ENCODE measurements at regions not wholly inside any gene's neighbourhood (a gene's known extent, or its start where the extent isn't known, plus 50 kb on each side); places are given as distances from the start of the nearest gene placed in this dataset.
"Not testable (repeated sequence)": the region's sequence is repeated elsewhere in the genome, so short reads cannot be mapped to it uniquely, and the experiment has no call there.

GRCh38 chr7:115172397-115172796 lies 250.5 kb downstream of the MDFIC start:
- in situ Hi-C loops (cut with HindIII; ENCODE audit: low pct_unique_long_range_greater_than_20kb, low sequenced_read_pairs); DNase-seq (ENCODE audit: low read depth): not testable (repeated sequence)

- DNase-seq (ENCODE audit: low read depth), result no peak
- in situ Hi-C loops (cut with HindIII; ENCODE audit: low pct_unique_long_range_greater_than_20kb, low sequenced_read_pairs), result no loop called here
These were observed 232.0 kb downstream of the MDFIC start for GRCh38 chr7:115153769-115154477.

GRCh38 chr7:115153176-115153575 lies 231.3 kb downstream of the MDFIC start:
- in situ Hi-C loops (cut with HindIII; ENCODE audit: low pct_unique_long_range_greater_than_20kb, low sequenced_read_pairs), result no loop called here
- no peak for DNase-seq (ENCODE audit: low read depth)

GRCh38 chr7:115146148-115146547 lies 224.3 kb downstream of the MDFIC start:
- DNase-seq (ENCODE audit: low read depth), result no peak
- in situ Hi-C loops (cut with HindIII; ENCODE audit: low pct_unique_long_range_greater_than_20kb, low sequenced_read_pairs), result no loop called here

- DNase-seq (ENCODE audit: low read depth), result no peak
- in situ Hi-C loops (cut with HindIII; ENCODE audit: low pct_unique_long_range_greater_than_20kb, low sequenced_read_pairs), result no loop called here
These were observed 223.6 kb downstream of the MDFIC start for GRCh38 chr7:115145512-115145911.

- DNase-seq (ENCODE audit: low read depth), result no peak
- in situ Hi-C loops (cut with HindIII; ENCODE audit: low pct_unique_long_range_greater_than_20kb, low sequenced_read_pairs), result no loop called here
These were observed 215.9 kb downstream of the MDFIC start for GRCh38 chr7:115137816-115138215.

- in situ Hi-C loops (cut with HindIII; ENCODE audit: low pct_unique_long_range_greater_than_20kb, low sequenced_read_pairs), result no loop called here
- no peak for DNase-seq (ENCODE audit: low read depth)
These were observed 215.0 kb downstream of the MDFIC start for GRCh38 chr7:115136796-115137443.

- in situ Hi-C loops (cut with HindIII; ENCODE audit: low pct_unique_long_range_greater_than_20kb, low sequenced_read_pairs), result no loop called here
- no peak for DNase-seq (ENCODE audit: low read depth)
These were observed 214.0 kb downstream of the MDFIC start for GRCh38 chr7:115135769-115136410.

GRCh38 chr7:115135146-115135545 lies 213.3 kb downstream of the MDFIC start:
- DNase-seq (ENCODE audit: low read depth), result no peak
- in situ Hi-C loops (cut with HindIII; ENCODE audit: low pct_unique_long_range_greater_than_20kb, low sequenced_read_pairs), result no loop called here

GRCh38 chr7:115133248-115133647 lies 211.4 kb downstream of the MDFIC start:
- in situ Hi-C loops (cut with HindIII; ENCODE audit: low pct_unique_long_range_greater_than_20kb, low sequenced_read_pairs), result no loop called here

GRCh38 chr7:115132096-115132495 lies 210.2 kb downstream of the MDFIC start:
- in situ Hi-C loops (cut with HindIII; ENCODE audit: low pct_unique_long_range_greater_than_20kb, low sequenced_read_pairs), result no loop called here
- no peak for DNase-seq (ENCODE audit: low read depth)

More at GRCh38 chr7:115133248-115133647, 211.4 kb downstream of the MDFIC start:
- DNase-seq (ENCODE audit: low read depth), result no peak

- DNase-seq (ENCODE audit: low read depth), result no peak
- in situ Hi-C loops (cut with HindIII; ENCODE audit: low pct_unique_long_range_greater_than_20kb, low sequenced_read_pairs), result no loop called here
These were observed 206.3 kb downstream of the MDFIC start for GRCh38 chr7:115128154-115128553.

- no peak for DNase-seq (ENCODE audit: low read depth)
- in situ Hi-C loops (cut with HindIII; ENCODE audit: low pct_unique_long_range_greater_than_20kb, low sequenced_read_pairs), result no loop called here
These were observed 205.6 kb downstream of the MDFIC start for GRCh38 chr7:115127399-115128021.

GRCh38 chr7:115125750-115126149 lies 203.9 kb downstream of the MDFIC start:
- no peak for DNase-seq (ENCODE audit: low read depth)
- in situ Hi-C loops (cut with HindIII; ENCODE audit: low pct_unique_long_range_greater_than_20kb, low sequenced_read_pairs), result no loop called here

GRCh38 chr7:115125312-115125711 lies 203.4 kb downstream of the MDFIC start:
- in situ Hi-C loops (cut with HindIII; ENCODE audit: low pct_unique_long_range_greater_than_20kb, low sequenced_read_pairs), result no loop called here
- no peak for DNase-seq (ENCODE audit: low read depth)

- in situ Hi-C loops (cut with HindIII; ENCODE audit: low pct_unique_long_range_greater_than_20kb, low sequenced_read_pairs), result no loop called here
These were observed 202.6 kb downstream of the MDFIC start for GRCh38 chr7:115124409-115124939.

GRCh38 chr7:115123441-115123840 lies 201.5 kb downstream of the MDFIC start:
- DNase-seq (ENCODE audit: low read depth), result no peak
- in situ Hi-C loops (cut with HindIII; ENCODE audit: low pct_unique_long_range_greater_than_20kb, low sequenced_read_pairs), result no loop called here

More at GRCh38 chr7:115124409-115124939, 202.6 kb downstream of the MDFIC start:
- no peak for DNase-seq (ENCODE audit: low read depth)

GRCh38 chr7:115122388-115122787 lies 200.5 kb downstream of the MDFIC start:
- DNase-seq (ENCODE audit: low read depth), result no peak
- in situ Hi-C loops (cut with HindIII; ENCODE audit: low pct_unique_long_range_greater_than_20kb, low sequenced_read_pairs), result no loop called here

GRCh38 chr7:115117748-115118147 lies 195.9 kb downstream of the MDFIC start:
- in situ Hi-C loops (cut with HindIII; ENCODE audit: low pct_unique_long_range_greater_than_20kb, low sequenced_read_pairs), result no loop called here
- DNase-seq (ENCODE audit: low read depth), result no peak
